Activated CD8-positive, alpha-beta memory T cell treated with anti-CD3 and anti-CD28 coated beads for 24 hours (primary cell): ENCODE measurements at regions not wholly inside any gene's neighbourhood (a gene's known extent, or its start where the extent isn't known, plus 50 kb on each side); places are given as distances from the start of the nearest gene placed in this dataset.

ENCODE experiments used
- DNase-seq: peaks from one replicate; pipeline ENCODE4 v3.0.0-alpha.2; 2020

- DNase-seq = no peak
Measured at GRCh38 chr5:15010936-15011335, 139.4 kb upstream of the ANKH start.

GRCh38 chr5:15009420-15009819 is 137.8 kb upstream of the ANKH start:
- no peak for DNase-seq

GRCh38 chr5:15008921-15009320 is 137.3 kb upstream of the ANKH start:
- DNase-seq = no peak

GRCh38 chr5:15008476-15008875 is 136.9 kb upstream of the ANKH start:
- no peak for DNase-seq

- no peak for DNase-seq
Measured at GRCh38 chr5:15007646-15008045, 136.1 kb upstream of the ANKH start.

GRCh38 chr5:15004506-15004905 is 132.9 kb upstream of the ANKH start:
- DNase-seq = no peak

- peak; percentile 71 for DNase-seq
Measured at GRCh38 chr5:15003511-15003920, 131.9 kb upstream of the ANKH start.

- DNase-seq = no peak
Measured at GRCh38 chr5:15002791-15003190, 131.2 kb upstream of the ANKH start.

- DNase-seq = no peak
Measured at GRCh38 chr5:15002173-15002572, 130.6 kb upstream of the ANKH start.

GRCh38 chr5:15001517-15001916 is 129.9 kb upstream of the ANKH start:
- DNase-seq = no peak

GRCh38 chr5:14998491-14998890 is 126.9 kb upstream of the ANKH start:
- DNase-seq = no peak

GRCh38 chr5:14996997-14997396 is 125.4 kb upstream of the ANKH start:
- DNase-seq = no peak

GRCh38 chr5:14995229-14995628 is 123.7 kb upstream of the ANKH start:
- no peak for DNase-seq

GRCh38 chr5:14993459-14994133 is 122.0 kb upstream of the ANKH start:
- DNase-seq = peak; percentile 60

- DNase-seq = peak; percentile 74
Measured at GRCh38 chr5:14992751-14993458, 121.3 kb upstream of the ANKH start.

- no peak for DNase-seq
Measured at GRCh38 chr5:14988223-14988622, 116.6 kb upstream of the ANKH start.

- DNase-seq = no peak
Measured at GRCh38 chr5:14986413-14986812, 114.8 kb upstream of the ANKH start.

GRCh38 chr5:14983666-14984441 is 112.3 kb upstream of the ANKH start:
- no peak for DNase-seq

GRCh38 chr5:14980698-14981097 is 109.1 kb upstream of the ANKH start:
- no peak for DNase-seq

- DNase-seq = no peak
Measured at GRCh38 chr5:14977058-14977685, 105.6 kb upstream of the ANKH start.

- no peak for DNase-seq
Measured at GRCh38 chr5:14976486-14976885, 104.9 kb upstream of the ANKH start.

GRCh38 chr5:14971873-14972272 is 100.3 kb upstream of the ANKH start:
- DNase-seq = no peak

- no peak for DNase-seq
Measured at GRCh38 chr5:14968796-14969195, 97.2 kb upstream of the ANKH start.
